ENCODE measurements at regions not wholly inside any gene's neighbourhood (a gene's known extent, or its start where the extent isn't known, plus 50 kb on each side); places are given as distances from the start of the nearest gene placed in this dataset.

DNA sequence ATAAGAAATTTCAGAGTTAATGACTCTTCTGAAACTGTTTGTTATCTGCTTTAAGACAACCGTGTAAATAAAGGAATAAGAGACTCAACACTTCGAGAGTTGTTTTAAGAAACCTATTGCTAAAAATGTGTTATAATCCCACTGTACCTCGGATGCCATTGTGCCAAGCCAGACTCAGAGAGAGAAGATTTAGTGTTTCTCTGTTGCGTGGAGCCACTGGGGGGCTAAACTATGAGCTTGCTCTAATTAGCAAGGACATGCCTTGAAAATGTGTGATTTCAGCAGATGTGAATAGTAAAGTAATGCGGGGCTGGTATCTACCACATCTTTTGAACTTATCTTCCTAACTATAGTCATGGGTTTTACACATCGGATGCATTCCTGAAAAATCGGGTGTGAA is 56.2 kb upstream of the TARBP1 start:
- TF ChIP-seq SMC3 (conservative IDR thresholded peaks at IDR 0.05; ENCODE audit: poor library complexity) (no peak), TAF1 (IDR thresholded peaks at IDR 0.05; ENCODE audit: low read depth) (no peak), CTCF (IDR thresholded peaks at IDR 0.05; ENCODE audit: poor library complexity, severe bottlenecking) (no peak), EZH2 (IDR thresholded peaks at IDR 0.05; ENCODE audit: borderline replicate concordance, insufficient read depth, low read length, poor library complexity, severe bottlenecking) (no peak), EP300 (conservative IDR thresholded peaks at IDR 0.05; ENCODE audit: poor library complexity, severe bottlenecking) (no peak), POLR2AphosphoS5 (IDR thresholded peaks at IDR 0.05) (no peak), RAD21 (conservative IDR thresholded peaks at IDR 0.05) (no peak)
